ENCODE measurements at regions not wholly inside any gene's neighbourhood (a gene's known extent, or its start where the extent isn't known, plus 50 kb on each side); places are given as distances from the start of the nearest gene placed in this dataset.

- TF ChIP-seq POLR2AphosphoS5 (IDR thresholded peaks at IDR 0.05; ENCODE audit: borderline replicate concordance, low read depth, low read length): no peak
- no peak for TF ChIP-seq EZH2 (IDR thresholded peaks at IDR 0.05)
- no peak for TF ChIP-seq FOXP2 (optimal IDR thresholded peaks at IDR 0.05; ENCODE audit: control extremely low read depth, extremely low read length, insufficient read depth)
These were observed 137.2 kb upstream of the NCOR2 start for GRCh38 chr12:124704619-124705018.

Measured in SK-N-MC (cell line).